GM12875 (cell line): ENCODE measurements at regions not wholly inside any gene's neighbourhood (a gene's known extent, or its start where the extent isn't known, plus 50 kb on each side); places are given as distances from the start of the nearest gene placed in this dataset.

Experiments used
- H3K4me3 ChIP-seq: one replicate; pipeline ENCODE4 v1.5.1; 2011; ENCODE audit warnings: low read depth, low read length, control low read depth
- CTCF ChIP-seq: IDR thresholded peaks from 2 replicates; pipeline ENCODE4 v1.5.1; 2011; ENCODE audit warnings: low read depth, mild to moderate bottlenecking, control low read depth, inconsistent platforms, low read length, moderate library complexity, borderline replicate concordance; ENCODE audit not compliant: insufficient read depth

- H3K4me3 ChIP-seq, result no peak overlapping the region
- no peak for TF ChIP-seq CTCF
Measured at GRCh38 chr10:2716596-2716995, 350.8 kb upstream of the PFKP start.

GRCh38 chr10:2714597-2714996, 352.8 kb upstream of the PFKP start:
- no peak overlapping the region for H3K4me3 ChIP-seq
- no peak for TF ChIP-seq CTCF

- no peak for TF ChIP-seq CTCF
Measured at GRCh38 chr10:2703953-2704352, 363.4 kb upstream of the PFKP start.

GRCh38 chr10:2701802-2702201, 365.5 kb upstream of the PFKP start:
- no peak overlapping the region for H3K4me3 ChIP-seq
- no peak for TF ChIP-seq CTCF

More at GRCh38 chr10:2703953-2704352, 363.4 kb upstream of the PFKP start:
- no peak overlapping the region for H3K4me3 ChIP-seq

- H3K4me3 ChIP-seq, result no peak overlapping the region
- TF ChIP-seq CTCF, result no peak
Measured at GRCh38 chr10:2700626-2701305, 366.6 kb upstream of the PFKP start.

GRCh38 chr10:2688958-2689357, 378.4 kb upstream of the PFKP start:
- H3K4me3 ChIP-seq, result no peak overlapping the region
- no peak for TF ChIP-seq CTCF

- TF ChIP-seq CTCF, result no peak
- no peak overlapping the region for H3K4me3 ChIP-seq
Measured at GRCh38 chr10:2686691-2687090, 380.7 kb upstream of the PFKP start.
